ENCODE measurements at regions not wholly inside any gene's neighbourhood (a gene's known extent, or its start where the extent isn't known, plus 50 kb on each side); places are given as distances from the start of the nearest gene placed in this dataset.
"Not testable (repeated sequence)": the region's sequence is repeated elsewhere in the genome, so short reads cannot be mapped to it uniquely, and the experiment has no call there.

DNA sequence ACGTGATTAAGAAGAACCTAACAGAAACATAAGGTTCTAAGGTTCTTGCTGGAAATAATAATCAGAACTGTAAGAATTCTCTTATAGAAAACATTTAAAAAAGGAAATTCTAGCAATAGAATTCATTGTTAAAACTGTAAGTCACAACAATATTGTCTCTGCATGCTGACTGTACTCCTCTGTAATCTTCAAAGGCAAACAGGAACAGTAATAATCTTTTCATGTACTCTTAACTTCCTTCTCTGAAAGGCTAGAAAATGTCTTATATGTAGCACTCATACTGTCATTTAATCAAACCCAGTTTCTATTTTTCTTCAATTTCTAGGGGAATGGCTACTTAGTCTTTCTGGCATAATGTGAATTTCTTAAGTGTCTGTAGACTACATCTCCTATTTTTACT, 103.5 kb upstream of the AGAP9 start:
- DNase-seq (ENCODE audit: low spot score), result not testable (repeated sequence)

GRCh38 chr10:47622719-47623118, 99.3 kb upstream of the AGAP9 start:
- DNase-seq (ENCODE audit: low spot score), result not testable (repeated sequence)

DNA sequence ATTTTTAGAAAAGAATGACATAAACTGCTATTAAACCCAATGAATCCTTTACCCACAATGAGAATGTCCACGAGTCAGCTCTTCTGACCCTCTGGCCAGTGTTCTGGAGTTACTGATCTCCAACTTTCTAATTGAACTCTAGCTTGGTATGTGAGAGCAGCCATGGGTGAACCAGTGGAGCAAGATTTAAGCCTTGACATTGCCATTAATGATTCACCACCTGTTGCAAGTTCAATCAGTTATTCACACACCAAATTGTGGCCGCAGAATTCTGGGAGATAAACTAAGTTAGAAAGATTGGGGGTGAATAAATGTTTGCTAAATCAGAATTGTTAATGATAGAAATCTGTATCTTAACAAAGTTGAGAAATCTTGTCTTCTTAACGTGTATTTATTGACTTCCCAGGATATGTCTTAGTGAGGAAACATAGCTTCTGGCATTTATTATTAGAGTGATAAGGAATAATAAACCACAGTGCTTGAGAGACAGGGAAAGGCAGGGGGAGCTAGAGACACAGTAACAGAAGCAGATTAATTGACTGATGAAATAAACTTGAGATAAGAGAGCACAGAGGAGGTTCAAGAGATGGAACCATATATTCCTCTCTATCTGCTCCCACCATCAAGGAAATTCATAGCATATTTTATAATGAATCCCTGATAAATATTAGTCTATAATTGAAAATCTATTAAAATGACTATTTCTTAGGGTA, 96.0 kb upstream of the AGAP9 start:
- not testable (repeated sequence) for DNase-seq (ENCODE audit: low spot score)

GRCh38 chr10:47609311-47609710, 85.9 kb upstream of the AGAP9 start:
- DNase-seq (ENCODE audit: low spot score), result not testable (repeated sequence)

- peak; percentile 52 for DNase-seq (ENCODE audit: low spot score)
Observed at GRCh38 chr10:47605791-47606773, 82.6 kb upstream of the AGAP9 start.

DNA sequence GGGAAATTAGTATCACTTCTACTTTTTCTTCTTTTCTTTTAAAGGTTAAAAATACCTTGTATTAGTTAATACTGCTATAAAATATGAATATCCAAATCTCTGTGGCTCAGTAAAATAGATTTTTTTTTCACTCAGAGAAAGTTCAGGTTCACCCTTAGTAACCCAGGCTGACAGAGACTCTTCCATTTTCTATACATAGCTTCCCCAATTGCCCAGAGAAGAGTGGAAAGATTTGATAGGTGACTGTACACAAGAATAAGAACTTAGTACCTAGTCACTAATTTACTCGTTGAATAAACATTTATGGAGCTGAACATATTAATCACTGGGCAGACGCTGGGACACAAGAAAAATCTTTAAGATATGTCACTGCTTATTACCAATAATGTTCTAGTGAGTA, 77.2 kb upstream of the AGAP9 start:
- not testable (repeated sequence) for DNase-seq (ENCODE audit: low spot score)

DNA sequence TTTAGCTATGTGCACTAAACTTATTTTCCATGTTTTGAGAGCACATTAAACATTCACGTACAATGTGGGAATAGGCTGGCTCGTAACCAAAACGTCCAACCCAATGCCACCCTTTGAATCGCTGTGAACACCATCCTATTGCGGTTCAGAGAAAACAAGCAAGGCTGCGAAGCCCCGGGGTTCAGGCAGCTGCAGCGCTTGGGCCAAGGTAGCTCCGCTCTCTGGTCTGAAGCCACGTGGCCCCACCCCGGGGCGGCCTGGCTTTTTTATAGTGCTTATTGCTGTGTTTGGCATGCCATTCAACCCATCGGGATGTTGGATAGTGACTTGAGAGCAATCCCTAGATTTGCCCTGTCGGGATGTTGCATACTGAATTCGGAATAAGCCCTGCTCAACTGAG, 76.7 kb upstream of the AGAP9 start:
- not testable (repeated sequence) for DNase-seq (ENCODE audit: low spot score)

DNA sequence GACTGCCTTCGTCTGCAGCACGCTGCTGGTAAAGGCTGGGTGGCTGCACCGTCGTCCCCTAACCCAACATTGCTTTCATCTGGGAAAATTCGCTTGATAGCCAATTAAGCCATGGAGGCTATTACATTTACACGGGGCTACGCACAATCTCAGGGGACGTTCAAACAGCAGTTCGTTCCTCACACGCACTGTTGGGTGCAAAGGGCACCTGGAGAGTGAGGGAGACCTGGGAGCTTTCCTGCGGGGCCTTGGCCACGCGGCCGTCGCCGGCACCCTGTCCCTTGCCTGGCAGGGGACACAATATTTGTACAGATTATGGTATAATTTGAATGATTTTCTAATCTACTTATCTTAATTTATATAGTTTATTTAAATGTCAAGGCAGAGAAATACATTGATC, 76.2 kb upstream of the AGAP9 start:
- not testable (repeated sequence) for DNase-seq (ENCODE audit: low spot score)

GRCh38 chr10:47593805-47594204, 70.4 kb upstream of the AGAP9 start:
- DNase-seq (ENCODE audit: low spot score), result not testable (repeated sequence)

DNA sequence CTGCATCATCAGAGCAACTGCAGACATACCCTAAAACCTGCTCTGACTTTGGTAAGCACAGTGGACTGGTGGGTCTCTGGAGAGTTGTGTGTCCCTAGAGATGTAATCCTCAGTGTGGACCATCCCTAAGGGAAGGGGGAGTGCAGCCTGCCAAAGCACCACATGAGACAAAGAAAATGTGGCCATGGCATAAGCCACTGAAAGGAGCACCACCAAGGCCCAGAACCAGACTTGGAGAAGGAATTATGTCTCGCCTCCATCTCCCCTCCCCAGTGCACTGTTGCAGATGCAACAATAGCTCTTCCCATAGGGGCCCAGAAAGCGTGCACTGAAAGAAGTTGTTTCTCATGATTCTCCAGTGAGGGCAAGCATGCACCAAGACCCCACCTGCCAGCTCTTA, 69.7 kb upstream of the AGAP9 start:
- DNase-seq (ENCODE audit: low spot score), result not testable (repeated sequence)

DNA sequence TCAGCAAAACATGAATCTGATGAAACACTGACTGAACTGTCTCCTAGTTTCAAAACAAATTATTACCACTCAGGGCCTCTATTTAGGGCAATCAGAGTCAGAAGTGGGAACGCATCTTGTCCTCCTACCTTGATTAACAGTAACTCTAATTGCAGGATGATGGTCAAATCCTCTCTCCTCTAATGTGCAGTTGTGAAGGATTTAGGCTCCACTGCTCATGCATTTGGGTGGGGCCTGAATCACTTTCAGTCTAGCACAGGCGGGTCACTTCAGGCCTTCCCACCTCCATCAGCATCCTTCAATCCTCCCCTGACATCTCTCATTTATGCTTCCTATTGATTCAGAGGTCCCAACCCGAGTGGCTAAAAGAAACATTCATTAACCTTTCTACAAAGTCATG, 67.5 kb upstream of the AGAP9 start:
- not testable (repeated sequence) for DNase-seq (ENCODE audit: low spot score)

DNA sequence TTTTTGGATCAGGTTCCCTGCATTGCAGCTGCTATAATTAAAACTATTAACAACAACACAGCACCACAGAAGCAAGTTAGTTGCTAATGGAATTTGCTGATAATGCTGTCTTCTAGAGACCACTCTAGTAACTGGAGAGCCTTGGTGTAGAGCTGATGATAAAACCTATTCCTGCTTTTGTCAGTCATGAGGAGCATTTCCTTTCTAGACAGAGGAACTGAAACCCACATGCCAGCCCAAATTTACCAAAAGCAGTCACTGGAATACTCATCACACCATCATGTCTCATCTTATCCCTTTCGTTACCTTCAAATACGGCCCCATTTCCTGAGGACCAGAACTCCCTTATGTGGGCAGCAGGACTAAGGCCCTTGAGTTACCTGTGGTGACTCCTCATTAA, 67.1 kb upstream of the AGAP9 start:
- not testable (repeated sequence) for DNase-seq (ENCODE audit: low spot score)

DNA sequence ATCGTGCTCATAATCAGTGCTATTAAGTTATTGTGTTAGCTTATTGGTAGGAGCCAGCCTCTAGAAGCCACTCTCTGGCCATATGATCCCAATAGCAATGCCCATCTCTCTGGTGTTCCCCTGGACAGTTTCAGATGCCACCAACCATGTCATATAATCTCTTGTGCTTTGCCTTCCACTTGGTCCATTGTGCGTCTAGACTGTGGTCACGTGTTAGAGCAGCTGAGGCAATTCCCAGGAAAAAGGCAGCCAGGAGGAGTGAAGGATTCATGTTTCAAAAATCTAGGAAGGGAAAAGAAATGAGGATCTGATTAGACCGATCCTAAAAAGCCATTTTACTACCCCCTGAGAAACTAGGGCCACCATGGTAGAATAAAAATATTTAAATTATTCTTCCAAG, 58.6 kb upstream of the AGAP9 start:
- DNase-seq (ENCODE audit: low spot score), result not testable (repeated sequence)

- DNase-seq (ENCODE audit: low spot score), result not testable (repeated sequence)
Observed at GRCh38 chr10:47580063-47580462, 56.6 kb upstream of the AGAP9 start.

DNA sequence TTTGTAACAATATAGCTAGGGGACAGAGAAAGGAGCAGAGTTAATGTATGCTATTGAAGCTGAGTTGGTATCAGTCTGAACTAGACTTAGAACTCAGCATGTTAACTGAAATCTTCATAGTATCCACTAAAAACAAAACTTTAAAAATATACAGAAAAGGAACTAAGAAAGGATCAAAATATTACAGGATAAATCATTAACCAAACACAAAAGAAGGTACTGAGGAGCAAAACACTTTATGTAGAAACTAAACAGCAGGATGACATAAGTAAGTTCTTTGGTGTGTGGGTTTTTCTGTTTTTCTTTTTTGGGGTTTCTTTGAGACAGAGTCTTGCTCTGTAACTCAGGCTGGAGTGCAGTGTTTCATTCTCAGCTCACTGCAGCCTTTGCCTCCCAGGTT, 55.1 kb upstream of the AGAP9 start:
- not testable (repeated sequence) for DNase-seq (ENCODE audit: low spot score)
